ENCODE measurements at regions not wholly inside any gene's neighbourhood (a gene's known extent, or its start where the extent isn't known, plus 50 kb on each side); places are given as distances from the start of the nearest gene placed in this dataset.

DNA sequence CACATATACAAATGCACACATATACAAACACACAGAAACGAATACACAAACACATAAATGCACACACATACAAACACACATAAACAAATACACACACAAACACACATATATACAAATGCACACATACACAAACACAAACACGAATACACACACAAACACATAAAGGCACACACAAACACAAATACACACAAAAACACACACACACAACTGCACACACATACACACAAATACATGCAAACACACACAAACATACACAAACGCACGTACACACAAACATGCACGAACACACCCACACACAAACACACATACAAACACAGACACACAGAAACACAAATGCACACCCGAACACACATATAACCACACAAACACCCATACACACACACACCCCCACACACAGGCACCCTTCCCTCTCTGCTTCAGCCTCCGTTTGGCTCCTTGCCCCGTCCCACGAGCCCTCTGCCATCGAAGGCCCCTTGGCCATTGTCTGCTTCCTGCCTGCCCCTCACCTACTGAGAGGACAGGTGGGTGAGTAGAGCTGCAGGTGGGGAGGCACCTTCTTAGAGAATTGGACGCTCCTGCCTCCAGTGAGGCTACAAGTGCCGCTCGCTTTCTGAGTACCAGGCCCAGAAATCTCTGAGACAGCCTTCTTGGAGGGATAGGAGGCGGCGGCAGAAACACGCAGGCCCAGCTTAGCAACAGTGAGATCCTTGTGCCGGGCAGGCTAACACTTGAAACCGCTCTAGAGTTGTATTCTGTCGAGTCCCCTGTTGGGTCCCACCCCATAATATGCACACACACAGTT lies 331.2 kb downstream of the FOXL1 start:
- H3K4me1 Mint-ChIP-seq (ENCODE audit: unreplicated experiment): peaks cover 17% of the 10 kb centered on the region
- TF ChIP-seq, protein P1, sequence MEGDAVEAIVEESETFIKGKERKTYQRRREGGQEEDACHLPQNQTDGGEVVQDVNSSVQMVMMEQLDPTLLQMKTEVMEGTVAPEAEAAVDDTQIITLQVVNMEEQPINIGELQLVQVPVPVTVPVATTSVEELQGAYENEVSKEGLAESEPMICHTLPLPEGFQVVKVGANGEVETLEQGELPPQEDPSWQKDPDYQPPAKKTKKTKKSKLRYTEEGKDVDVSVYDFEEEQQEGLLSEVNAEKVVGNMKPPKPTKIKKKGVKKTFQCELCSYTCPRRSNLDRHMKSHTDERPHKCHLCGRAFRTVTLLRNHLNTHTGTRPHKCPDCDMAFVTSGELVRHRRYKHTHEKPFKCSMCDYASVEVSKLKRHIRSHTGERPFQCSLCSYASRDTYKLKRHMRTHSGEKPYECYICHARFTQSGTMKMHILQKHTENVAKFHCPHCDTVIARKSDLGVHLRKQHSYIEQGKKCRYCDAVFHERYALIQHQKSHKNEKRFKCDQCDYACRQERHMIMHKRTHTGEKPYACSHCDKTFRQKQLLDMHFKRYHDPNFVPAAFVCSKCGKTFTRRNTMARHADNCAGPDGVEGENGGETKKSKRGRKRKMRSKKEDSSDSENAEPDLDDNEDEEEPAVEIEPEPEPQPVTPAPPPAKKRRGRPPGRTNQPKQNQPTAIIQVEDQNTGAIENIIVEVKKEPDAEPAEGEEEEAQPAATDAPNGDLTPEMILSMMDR (IDR thresholded peaks at IDR 0.05; ENCODE audit: unreplicated experiment): no peak

DNA sequence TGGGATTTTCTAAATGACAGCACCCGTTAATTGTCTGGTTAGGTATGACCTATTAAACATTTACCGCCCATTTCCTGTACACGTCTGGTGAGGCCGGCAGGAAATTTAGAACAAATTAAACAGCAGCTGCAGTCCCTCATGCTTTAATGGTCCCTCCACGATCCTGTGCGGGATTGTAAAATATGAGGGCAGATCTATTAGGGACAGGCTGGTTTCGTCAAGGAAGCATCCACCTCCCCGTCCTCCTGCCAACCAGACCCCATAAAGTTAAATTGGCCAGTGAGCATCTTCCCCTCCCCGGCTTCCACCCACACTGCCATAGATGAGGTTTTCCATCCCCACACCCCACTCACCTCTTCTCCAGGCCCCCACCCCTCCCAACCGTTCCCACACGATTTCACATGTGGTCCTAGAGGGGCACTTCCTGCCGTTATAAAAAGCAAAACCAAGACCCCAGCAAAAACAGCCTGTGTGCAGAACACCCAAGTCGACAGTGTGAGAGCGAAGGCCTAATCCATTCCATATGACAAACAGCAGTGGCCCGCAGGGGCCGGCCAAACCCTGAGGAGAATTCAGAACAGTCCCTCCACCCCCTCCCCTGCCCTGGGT lies 331.9 kb downstream of the FOXL1 start:
- no peak overlapping the region for H3K27ac Mint-ChIP-seq (ENCODE audit: unreplicated experiment)
- DNase-seq (ENCODE audit: low spot score): no peak
- TF ChIP-seq, protein P1 (IDR thresholded peaks at IDR 0.05; ENCODE audit: unreplicated experiment): no peak
- no peaks in the 10 kb centered on the region for H3K9me3 Mint-ChIP-seq (ENCODE audit: unreplicated experiment)
- peaks cover 24% of the 10 kb centered on the region for H3K4me1 Mint-ChIP-seq (ENCODE audit: unreplicated experiment)
- H3K4me3 Mint-ChIP-seq (ENCODE audit: unreplicated experiment): no peak overlapping the region
- H3K27me3 Mint-ChIP-seq (ENCODE audit: unreplicated experiment): peaks cover 6% of the 10 kb centered on the region
- H3K36me3 Mint-ChIP-seq (ENCODE audit: low read depth, unreplicated experiment): no peaks in the 10 kb centered on the region

More for the DNA sequence above, 331.2 kb downstream of the FOXL1 start:
- DNase-seq (ENCODE audit: low spot score): no peak
- Mint-ChIP-seq H3K9me3 (ENCODE audit: unreplicated experiment) (no peaks in the 10 kb centered on the region), H3K4me3 (ENCODE audit: unreplicated experiment) (no peak overlapping the region), H3K27ac (ENCODE audit: unreplicated experiment) (no peak overlapping the region), H3K36me3 (ENCODE audit: low read depth, unreplicated experiment) (no peaks in the 10 kb centered on the region), H3K27me3 (ENCODE audit: unreplicated experiment) (peaks cover 4% of the 10 kb centered on the region)

DNA sequence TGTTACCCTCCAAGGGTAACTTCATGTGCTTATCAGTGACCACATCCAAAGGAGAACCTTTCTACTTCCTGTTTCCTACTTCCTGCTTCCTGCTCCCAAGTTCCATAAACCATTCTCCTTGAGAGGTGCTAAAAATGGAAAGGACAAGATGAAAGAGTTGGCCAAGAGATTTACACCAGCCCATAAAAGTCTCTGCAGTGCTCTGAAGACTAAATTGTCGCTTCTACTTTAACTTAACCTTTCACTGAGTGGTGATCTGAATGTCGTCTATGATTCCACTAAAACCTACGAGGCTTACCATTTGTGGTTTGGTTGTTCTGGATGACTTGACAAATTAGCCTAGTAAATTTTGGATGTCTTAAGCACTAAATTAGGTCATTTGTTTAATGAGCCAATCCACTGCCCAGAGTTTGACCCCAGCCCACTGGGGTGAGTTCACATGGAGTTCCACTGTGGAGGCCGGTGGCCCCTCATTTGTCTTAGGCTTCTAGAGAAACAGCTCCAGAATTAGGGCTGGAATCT lies 333.1 kb downstream of the FOXL1 start:
- no peak overlapping the region for H3K27ac Mint-ChIP-seq (ENCODE audit: unreplicated experiment)
- peaks cover 3% of the 10 kb centered on the region for H3K27me3 Mint-ChIP-seq (ENCODE audit: unreplicated experiment)
- no peak for DNase-seq (ENCODE audit: low spot score)

DNA sequence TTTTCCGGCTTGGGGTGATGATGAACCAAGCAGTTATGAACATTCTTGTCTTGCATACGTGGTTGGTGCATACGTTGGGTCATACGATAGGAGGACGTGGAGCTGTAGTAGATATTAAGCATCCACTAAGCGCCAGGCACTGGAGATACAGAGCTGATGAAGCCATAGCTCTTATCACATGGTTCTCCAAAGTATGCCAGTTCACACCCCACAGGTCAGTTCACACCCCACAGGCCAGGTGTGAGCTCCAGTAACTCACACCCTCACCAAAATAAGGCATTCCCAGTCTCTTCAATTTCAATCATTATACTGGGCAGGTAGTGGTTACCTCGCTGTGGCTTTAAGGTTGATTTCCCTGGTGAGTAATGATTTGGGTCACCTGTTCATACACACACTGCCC lies 335.5 kb downstream of the FOXL1 start:
- Mint-ChIP-seq H3K4me3 (ENCODE audit: unreplicated experiment) (no peak overlapping the region), H3K27me3 (ENCODE audit: unreplicated experiment) (peaks cover 3% of the 10 kb centered on the region), H3K36me3 (ENCODE audit: low read depth, unreplicated experiment) (no peaks in the 10 kb centered on the region), H3K27ac (ENCODE audit: unreplicated experiment) (no peak overlapping the region), H3K9me3 (ENCODE audit: unreplicated experiment) (no peaks in the 10 kb centered on the region), H3K4me1 (ENCODE audit: unreplicated experiment) (peaks cover 35% of the 10 kb centered on the region)
- no peak for DNase-seq (ENCODE audit: low spot score)
- TF ChIP-seq, protein P1 (IDR thresholded peaks at IDR 0.05; ENCODE audit: unreplicated experiment): no peak

More for the DNA sequence above, 333.1 kb downstream of the FOXL1 start:
- no peaks in the 10 kb centered on the region for H3K9me3 Mint-ChIP-seq (ENCODE audit: unreplicated experiment)
- peak overlapping the region; percentile 14 for H3K4me3 Mint-ChIP-seq (ENCODE audit: unreplicated experiment)
- H3K36me3 Mint-ChIP-seq (ENCODE audit: low read depth, unreplicated experiment): no peaks in the 10 kb centered on the region
- TF ChIP-seq, protein P1 (IDR thresholded peaks at IDR 0.05; ENCODE audit: unreplicated experiment): no peak
- H3K4me1 Mint-ChIP-seq (ENCODE audit: unreplicated experiment): peaks cover 32% of the 10 kb centered on the region

All from endothelial cell (in vitro differentiated cells).